Heart left ventricle (tissue), 16 donors: ENCODE measurements at regions not wholly inside any gene's neighbourhood (a gene's known extent, or its start where the extent isn't known, plus 50 kb on each side); places are given as distances from the start of the nearest gene placed in this dataset.
"Not testable (repeated sequence)": the region's sequence is repeated elsewhere in the genome, so short reads cannot be mapped to it uniquely, and the experiment has no call there.

ENCODE experiments used
- ATAC-seq, 4 donors: fragments of 200-7000 bp; cut with Tn5 transposase; one replicate each; pipeline ENCODE4 v1.9.1; 2020 to 2022; ENCODE audit warnings: moderate library complexity in 4 of 4, mild to moderate bottlenecking in 3 of 4, moderate number of reproducible peaks in 1 of 4
- DNase-seq, 5 donors: peaks; one replicate each; pipeline ENCODE4 v3.0.0-alpha.2; 2020
- H3K27ac ChIP-seq, 12 donors: fragments of 200-600 bp; sonication (generic) in 4 of 12; one replicate each; pipeline versions ENCODE4 v1.5.0 to v1.8.0; 2016 to 2022; ENCODE audit warnings: mild to moderate bottlenecking in 2 of 12
- H3K27me3 ChIP-seq, 9 donors: fragments of 200-600 bp; sonication (generic) in 2 of 9; one replicate each; pipeline versions ENCODE4 v1.5.1 to v1.8.0; 2016 to 2022; ENCODE audit warnings: mild to moderate bottlenecking in 3 of 9
- H3K36me3 ChIP-seq, 9 donors: fragments of 200-600 bp; sonication (generic) in 2 of 9; one replicate each; pipeline versions ENCODE4 v1.5.0 to v1.8.0; 2018 to 2022; ENCODE audit warnings: mild to moderate bottlenecking in 2 of 9
- H3K4me1 ChIP-seq, 12 donors: fragments of 200-600 bp; sonication (generic) in 4 of 12; one replicate each; pipeline versions ENCODE4 v1.5.0 to v1.8.0; 2016 to 2022; ENCODE audit warnings: mild to moderate bottlenecking in 3 of 12
- H3K4me3 ChIP-seq, 12 donors: fragments of 200-600 bp; sonication (generic) in 4 of 12; one replicate each; pipeline versions ENCODE4 v1.5.0 to v1.8.0; 2017 to 2022; ENCODE audit warnings: mild to moderate bottlenecking in 9 of 12, moderate library complexity in 4 of 12
- H3K9me3 ChIP-seq, 12 donors: fragments of 200-600 bp; sonication (generic) in 4 of 12; one replicate each; pipeline versions ENCODE4 v1.5.0 to v1.8.0; 2016 to 2022; ENCODE audit warnings: mild to moderate bottlenecking in 1 of 12
- CTCF ChIP-seq, 12 donors: fragments of 200-600 bp; sonication (generic) in 4 of 12; IDR thresholded peaks; one replicate each; pipeline versions ENCODE4 v1.5.0 to v1.8.0; 2018 to 2022; ENCODE audit warnings: antibody characterized with exemption in 12 of 12, mild to moderate bottlenecking in 5 of 12
- POLR2A ChIP-seq, 2 donors: fragments of 450-650 bp; IDR thresholded peaks; one replicate each; pipeline ENCODE4 v1.6.1; 2017; ENCODE audit warnings: antibody characterized with exemption in 2 of 2, mild to moderate bottlenecking in 2 of 2, moderate library complexity in 2 of 2
- WGBS, 4 donors: extraction: QIAGEN DNeasy Blood & Tissue Kit in 2 of 4; methylation state at CpG; one replicate each; pipeline versions ENCODE4 v1.1.5 to v1.1.7; 2013 to 2018; 5-methylcytosine and 5-hydroxymethylcytosine counted together
- intact Hi-C, 10 donors: fragments of 100-400 bp; cut with DNase I; formaldehyde crosslinking; loops; one replicate each; pipeline versions ENCODE4 v1.11.1 to v1.14.2; 2022
- donor health status: ischemic (EF 13 %, LVEDD 7.1; RV severe dilation, severe dysfunction).
- donor health status: healthy with polysubstance abuse.
- donor health status: DM: no; HTN: yes; CAD: no.
- donor health status: DM: no; HTN: no; CAD: no.
- donor health status: ischemic (EF 25% LVEDD 6.9; RV normal size, moderate dysfunction).
- donor health status: ischemic (EF 25% LVEDD 5.7; RV mildly dilated, moderate dysfunction).
- donor health status: healthy.
- donor health status: DM: yes; HTN: yes; CAD: no.
- donor health status: ischemic (EF 35%, LVEDD 5.7; RV mildly dilated, moderate dysfunction).
- donor health status: nonischemic (EF 11% LVEDD 7.7; RV severe dilation, severe dysfunction).
- donor health status: DM: yes; HTN: yes; CAD: no.
- donor health status: PGD.
- donor health status: ischemic (EF 29% LVEDD 5.4; RV normal size, mild dysfunction).
- donor health status: nonischemic (EF 23%, LVEDD 6.1; RV moderate dilation, normal function).

DNA sequence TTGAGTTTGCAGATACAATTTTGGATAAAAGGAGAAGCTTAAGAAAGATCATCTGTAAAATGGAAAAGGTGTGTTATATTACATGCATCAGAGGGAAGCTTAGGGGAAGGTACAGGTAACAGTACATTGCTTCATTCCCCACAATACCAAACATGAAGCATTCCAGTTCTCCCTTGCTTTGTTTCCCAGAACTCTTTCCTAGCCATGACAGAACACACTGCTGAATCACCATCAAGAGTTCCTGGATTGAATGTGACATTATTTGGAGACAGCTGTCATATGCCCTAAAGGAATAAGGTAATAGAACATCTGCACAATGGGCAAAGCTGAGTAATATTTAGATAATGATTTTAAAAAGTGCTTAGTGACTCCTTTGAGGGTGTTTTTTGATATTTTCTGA, 303.5 kb upstream of the ST8SIA4 start:
- intact Hi-C loops, result no loop called here

GRCh38 chr5:101205065-101205464, 302.0 kb upstream of the ST8SIA4 start:
- H3K4me1 ChIP-seq, H3K9me3 ChIP-seq, H3K27me3 ChIP-seq, H3K27ac ChIP-seq, intact Hi-C loops, H3K36me3 ChIP-seq, H3K4me3 ChIP-seq, ATAC-seq: not testable (repeated sequence)
- peak in 1 of 5 donors; percentile 14 for DNase-seq
- 67 to 92% (median 76%) methylated on average over 2 to 3 of the region's 3 CpGs for WGBS, 4 donors

More for the DNA sequence above, 303.5 kb upstream of the ST8SIA4 start:
- peaks cover 0 to 4% (median 0%) of the 10 kb centered on the region in 12 donors for H3K9me3 ChIP-seq
- DNase-seq (no peak), ATAC-seq (no peak)
- no peaks in the 10 kb centered on the region for H3K4me1 ChIP-seq
- no peaks in the 10 kb centered on the region for H3K27me3 ChIP-seq
- H3K4me3 ChIP-seq, result no peak overlapping the region
- H3K27ac ChIP-seq, result no peak overlapping the region
- TF ChIP-seq CTCF (IDR thresholded peaks at IDR 0.05) (no peak), POLR2A (IDR thresholded peaks at IDR 0.05) (no peak)
- no peaks in the 10 kb centered on the region for H3K36me3 ChIP-seq

DNA sequence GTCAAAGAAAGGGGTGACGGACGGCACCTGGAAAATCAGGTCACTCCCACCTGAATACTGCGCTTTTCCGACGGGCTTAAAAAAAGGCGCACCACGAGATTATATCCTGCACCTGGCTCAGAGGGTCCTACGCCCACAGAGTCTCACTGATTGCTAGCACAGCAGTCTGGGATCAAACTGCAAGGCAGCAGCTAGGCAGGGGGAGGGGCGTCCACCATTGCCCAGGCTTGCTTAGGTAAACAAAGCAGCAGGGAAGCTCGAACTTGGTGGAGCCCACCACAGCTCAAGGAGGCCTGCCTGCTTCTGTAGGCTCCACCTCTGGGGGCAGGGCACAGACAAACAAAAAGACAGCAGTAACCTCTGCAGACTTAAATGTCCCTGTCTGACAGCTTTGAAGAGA, 277.3 kb upstream of the ST8SIA4 start:
- H3K4me3 ChIP-seq, ATAC-seq, intact Hi-C loops, H3K36me3 ChIP-seq, H3K27me3 ChIP-seq, H3K27ac ChIP-seq, DNase-seq, H3K4me1 ChIP-seq: not testable (repeated sequence)
- 72 to 79% (median 74%) methylated on average over 9 to 10 of the region's 10 CpGs for WGBS, 4 donors
- peaks cover 0 to 16% (median 0%) of the 10 kb centered on the region in 12 donors for H3K9me3 ChIP-seq

DNA sequence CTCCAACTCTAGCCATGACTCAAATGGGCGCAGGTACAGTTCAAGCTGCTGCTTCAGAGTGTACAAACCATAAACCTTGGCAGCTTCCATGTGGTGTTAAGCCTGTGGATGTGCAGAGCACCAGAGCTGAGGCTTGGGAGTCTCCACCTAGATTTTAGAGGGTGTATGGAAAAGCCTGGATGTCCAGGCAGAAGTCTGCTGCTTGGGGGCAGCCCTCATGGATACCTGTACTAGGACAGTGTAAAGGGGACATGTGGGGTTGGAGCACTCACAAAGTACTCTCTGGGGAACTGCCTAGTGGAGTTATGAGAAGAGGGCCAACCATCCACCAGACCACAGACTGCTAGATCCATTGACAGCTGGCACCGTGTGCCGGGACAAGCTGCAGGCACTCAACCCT, 273.5 kb upstream of the ST8SIA4 start:
- no peak overlapping the region for H3K27ac ChIP-seq
- no peaks in the 10 kb centered on the region for H3K4me1 ChIP-seq
- WGBS, 4 donors, result 76 to 94% (median 84%) methylated on average over 2 to 3 of the region's 3 CpGs
- H3K4me3 ChIP-seq, result no peak overlapping the region
- peaks cover 0 to 16% (median 0%) of the 10 kb centered on the region in 12 donors for H3K9me3 ChIP-seq
- no peaks in the 10 kb centered on the region for H3K36me3 ChIP-seq
- DNase-seq (peak in 1 of 5 donors; percentile 14), ATAC-seq (no peak)
- intact Hi-C loops, result no loop called here
- no peak for TF ChIP-seq CTCF (IDR thresholded peaks at IDR 0.05)
- TF ChIP-seq POLR2A (IDR thresholded peaks at IDR 0.05), result no peak
- H3K27me3 ChIP-seq, result no peaks in the 10 kb centered on the region

DNA sequence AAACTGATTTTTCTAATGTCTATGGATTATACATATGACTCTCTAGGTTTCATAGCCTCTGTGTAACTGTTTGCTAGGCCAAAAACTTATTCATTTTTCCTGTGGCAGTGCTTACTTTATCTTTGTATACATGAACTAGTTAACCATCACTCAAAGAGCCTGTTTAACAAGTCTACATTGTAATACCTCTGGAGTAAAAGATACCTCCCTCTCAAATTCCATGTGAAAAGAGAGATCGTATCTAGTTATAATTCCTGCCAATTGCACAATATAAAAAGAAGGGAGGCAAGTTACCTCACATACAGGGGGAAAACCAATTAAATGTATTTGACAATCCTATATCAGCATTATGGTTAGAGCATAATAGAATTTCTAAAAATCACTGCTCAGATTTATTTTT, 271.9 kb upstream of the ST8SIA4 start:
- Histone ChIP-seq H3K4me3 (no peak overlapping the region), H3K27me3 (no peaks in the 10 kb centered on the region), H3K9me3 (peaks cover 0 to 16% (median 0%) of the 10 kb centered on the region in 12 donors), H3K4me1 (no peaks in the 10 kb centered on the region), H3K36me3 (no peaks in the 10 kb centered on the region), H3K27ac (no peak overlapping the region)
- intact Hi-C loops, result no loop called here
- DNase-seq, result no peak
- 80 to 88% (median 84%) methylated on average over 1 of the region's 1 CpG for WGBS, 4 donors
- TF ChIP-seq POLR2A (IDR thresholded peaks at IDR 0.05) (no peak), CTCF (IDR thresholded peaks at IDR 0.05) (no peak)
- no peak for ATAC-seq
